ENCODE measurements at regions not wholly inside any gene's neighbourhood (a gene's known extent, or its start where the extent isn't known, plus 50 kb on each side); places are given as distances from the start of the nearest gene placed in this dataset.

- TF ChIP-seq CTCF (IDR thresholded peaks at IDR 0.05) (no peak), POLR2A (IDR thresholded peaks at IDR 0.05) (no peak)
Observed at GRCh38 chr5:23893561-23893960, 386.2 kb downstream of the PRDM9 start.
